ENCODE measurements at regions not wholly inside any gene's neighbourhood (a gene's known extent, or its start where the extent isn't known, plus 50 kb on each side); places are given as distances from the start of the nearest gene placed in this dataset.

- H3K9me3 ChIP-seq (ENCODE audit: insufficient read depth in 2 of 2, low read depth in 1 of 2, low read length in 1 of 2), result no peaks in the 10 kb centered on the region
- no peaks in the 10 kb centered on the region for H3K23me2 ChIP-seq (ENCODE audit: low read depth, low read length)
- peak; percentile 65 to 75 for DNase-seq (ENCODE audit: low read depth in 1 of 2, low spot score in 2 of 2)
- no peak for FAIRE-seq
- no peak overlapping the region for H3K56ac ChIP-seq (replicated peaks; ENCODE audit: insufficient read length, low read depth, low read length)
- H4K5ac ChIP-seq (ENCODE audit: insufficient read length, low read depth, low read length), result no peak overlapping the region
- POLR2A ChIA-PET (ENCODE audit: partially characterized antibody), result no interaction called here
- no peak overlapping the region for H2BK20ac ChIP-seq (ENCODE audit: low read length)
- peak overlapping the region; percentile 75 for H4K8ac ChIP-seq (ENCODE audit: extremely low read depth, insufficient read depth, low read length)
- H2BK12ac ChIP-seq (ENCODE audit: low read depth, low read length), result no peak overlapping the region
- no peak overlapping the region for H2AK5ac ChIP-seq (ENCODE audit: low read depth, low read length)
- H3K4ac ChIP-seq (replicated peaks; ENCODE audit: insufficient read length, low read depth, low read length), result no peak overlapping the region
- no peaks in the 10 kb centered on the region for H4K20me1 ChIP-seq (replicated peaks in 1 of 2; ENCODE audit: control insufficient read depth in 1 of 2, insufficient read depth in 2 of 2, low read length in 2 of 2)
- no peak overlapping the region for H3K4me3 ChIP-seq (ENCODE audit: extremely low read depth in 1 of 4, insufficient read depth in 2 of 4, low read depth in 3 of 4, low read length in 4 of 4)
- no peak overlapping the region for H3K23ac ChIP-seq (ENCODE audit: insufficient read length)
- H3K27me3 ChIP-seq (replicated peaks in 1 of 4; ENCODE audit: control insufficient read depth in 3 of 4, extremely low read depth in 1 of 4, insufficient read depth in 3 of 4, low read length in 3 of 4), result peaks cover 0 to 8% (median 1%) of the 10 kb centered on the region in 4 experiments; a peak in 3 of 7 replicates
- no peaks in the 10 kb centered on the region for H3K79me2 ChIP-seq (ENCODE audit: control insufficient read depth in 1 of 2, insufficient read depth in 2 of 2, low read length in 2 of 2)
- peaks cover 0 to 5% (median 0%) of the 10 kb centered on the region in 4 experiments; a peak in 2 of 7 replicates for H3K4me1 ChIP-seq (replicated peaks in 1 of 4; ENCODE audit: control insufficient read depth in 3 of 4, insufficient read depth in 4 of 4, low read length in 3 of 4)
- H2BK120ac ChIP-seq (replicated peaks; ENCODE audit: low read depth, low read length), result no peak overlapping the region
- no peak overlapping the region for H3K14ac ChIP-seq (ENCODE audit: insufficient read length)
- no peak overlapping the region for H2BK15ac ChIP-seq (ENCODE audit: low read length)
- H4K91ac ChIP-seq (replicated peaks; ENCODE audit: insufficient read length, low read length), result peak overlapping the region; percentile 65
- H2AFZ ChIP-seq (ENCODE audit: low read length), result peak overlapping the region; percentile 89; the same call in 1 of the 2 replicates
- H3K27ac ChIP-seq (ENCODE audit: low read depth, low read length), result no peak overlapping the region
- no peak overlapping the region for H3K9ac ChIP-seq (replicated peaks in 1 of 4; ENCODE audit: extremely low read depth in 1 of 4, low read depth in 3 of 4, low read length in 3 of 4)
- H3K36me3 ChIP-seq (ENCODE audit: control insufficient read depth in 2 of 4, insufficient read depth in 4 of 4, low read length in 3 of 4), result no peaks in the 10 kb centered on the region
- CTCF ChIA-PET (ENCODE audit: partially characterized antibody), result interaction anchor here (0.6 to 2.2 kb wide), 29 partner anchors 9 to 1549 kb away, joined by 3 to 10 read pairs (median 3); no protein-coding TSS in a partner anchor
- H3K4me2 ChIP-seq (ENCODE audit: insufficient read depth in 1 of 2, low read depth in 2 of 2, low read length in 2 of 2), result no peak overlapping the region
- H3K18ac ChIP-seq (ENCODE audit: extremely low read depth, low read length), result no peak overlapping the region
- WGBS, 2 experiments (ENCODE audit: extremely low coverage in 1 of 2, insufficient coverage in 1 of 2, insufficient read length in 1 of 2, insufficient replicate concordance in 2 of 2, low coverage in 1 of 2, low lambda C conversion rate in 2 of 2, missing lambda C conversion rate in 1 of 2), result 87% methylated on average over 22 of the region's 23 CpGs; no CpG with 5 or more reads in 1 of the 2 experiments
- no peaks in the 10 kb centered on the region for H3K79me1 ChIP-seq (ENCODE audit: low read depth, low read length)
- H2BK5ac ChIP-seq (ENCODE audit: low read depth, low read length), result 0 out of 2 replicates have a peak overlapping the region, but pooled peaks have one; percentile 8
- TF ChIP-seq ASH2L (IDR thresholded peaks at IDR 0.05; ENCODE audit: low read length) (no peak), BCL11A (IDR thresholded peaks at IDR 0.05; ENCODE audit: low read depth in 2 of 2, low read length in 2 of 2) (no peak), SP1 (IDR thresholded peaks at IDR 0.05; ENCODE audit: low read depth, low read length) (peak; percentile 44; the same call in 1 of the 2 replicates), GTF2F1 (IDR thresholded peaks at IDR 0.05; ENCODE audit: borderline replicate concordance, low read depth, low read length) (no peak), RFX5 (IDR thresholded peaks at IDR 0.05; ENCODE audit: borderline replicate concordance, low read depth, low read length) (no peak), RAD21 (IDR thresholded peaks at IDR 0.05 in 1 of 2, conservative IDR thresholded peaks at IDR 0.05 in 1 of 2; ENCODE audit: low read depth in 2 of 2, low read length in 2 of 2) (peak; percentile 97 to 98), EGR1 (IDR thresholded peaks at IDR 0.05; ENCODE audit: borderline replicate concordance, low read depth, low read length) (0 out of 2 replicates have a peak, but pooled peaks have one; percentile 12), TEAD4 (IDR thresholded peaks at IDR 0.05; ENCODE audit: low read depth, low read length) (peak; percentile 93)
- TF ChIP-seq, protein P1, sequence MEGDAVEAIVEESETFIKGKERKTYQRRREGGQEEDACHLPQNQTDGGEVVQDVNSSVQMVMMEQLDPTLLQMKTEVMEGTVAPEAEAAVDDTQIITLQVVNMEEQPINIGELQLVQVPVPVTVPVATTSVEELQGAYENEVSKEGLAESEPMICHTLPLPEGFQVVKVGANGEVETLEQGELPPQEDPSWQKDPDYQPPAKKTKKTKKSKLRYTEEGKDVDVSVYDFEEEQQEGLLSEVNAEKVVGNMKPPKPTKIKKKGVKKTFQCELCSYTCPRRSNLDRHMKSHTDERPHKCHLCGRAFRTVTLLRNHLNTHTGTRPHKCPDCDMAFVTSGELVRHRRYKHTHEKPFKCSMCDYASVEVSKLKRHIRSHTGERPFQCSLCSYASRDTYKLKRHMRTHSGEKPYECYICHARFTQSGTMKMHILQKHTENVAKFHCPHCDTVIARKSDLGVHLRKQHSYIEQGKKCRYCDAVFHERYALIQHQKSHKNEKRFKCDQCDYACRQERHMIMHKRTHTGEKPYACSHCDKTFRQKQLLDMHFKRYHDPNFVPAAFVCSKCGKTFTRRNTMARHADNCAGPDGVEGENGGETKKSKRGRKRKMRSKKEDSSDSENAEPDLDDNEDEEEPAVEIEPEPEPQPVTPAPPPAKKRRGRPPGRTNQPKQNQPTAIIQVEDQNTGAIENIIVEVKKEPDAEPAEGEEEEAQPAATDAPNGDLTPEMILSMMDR (IDR thresholded peaks at IDR 0.05; ENCODE audit: control extremely low read depth in 1 of 3, insufficient read depth in 1 of 3, low read depth in 1 of 3, low read length in 3 of 3), result peak; percentile 86 to 94 (median 88)
Observed at GRCh38 chr6:115544765-115545671, 515.7 kb downstream of the FRK start.
